Ovary (tissue), 7 donors: ENCODE measurements at regions not wholly inside any gene's neighbourhood (a gene's known extent, or its start where the extent isn't known, plus 50 kb on each side); places are given as distances from the start of the nearest gene placed in this dataset.

ENCODE experiments used
- DNase-seq, 5 donors: peaks; one replicate each; pipeline ENCODE4 v3.0.0-alpha.2; 2019 to 2020
- H3K27ac ChIP-seq, 2 donors: fragments of 200-600 bp; one replicate each; pipeline versions ENCODE4 v1.5.1 to v1.8.0; 2019 to 2022
- H3K27me3 ChIP-seq: fragments of 200-600 bp; one replicate; pipeline ENCODE4 v1.8.0; 2022
- H3K36me3 ChIP-seq: fragments of 200-600 bp; sonication (generic); one replicate; pipeline ENCODE4 v1.5.1; 2019
- H3K4me1 ChIP-seq: one replicate; pipeline ENCODE4 v1.8.1; 2013; ENCODE audit warnings: mild to moderate bottlenecking, moderate library complexity; ENCODE audit not compliant: insufficient read depth
- H3K4me3 ChIP-seq: fragments of 200-600 bp; sonication (generic); one replicate; pipeline ENCODE4 v1.5.1; 2017
- H3K9me3 ChIP-seq, 2 donors: fragments of 200-600 bp in 1 of 2; sonication (generic) in 1 of 2; one replicate each; pipeline versions ENCODE4 v1.5.1 to v1.8.1; 2013 to 2019; ENCODE audit warnings: mild to moderate bottlenecking in 1 of 2, moderate library complexity in 1 of 2
- EP300 ChIP-seq: sonication (generic); formaldehyde crosslinking; IDR thresholded peaks from one replicate; pipeline ENCODE4 v1.6.1; 2017; ENCODE audit warnings: antibody characterized with exemption
- POLR2A ChIP-seq: fragments of 450-650 bp; IDR thresholded peaks from one replicate; pipeline ENCODE4 v1.6.1; 2017; ENCODE audit warnings: antibody characterized with exemption, mild to moderate bottlenecking, moderate library complexity
- WGBS, 3 donors: extraction: QIAGEN DNeasy Blood & Tissue Kit in 1 of 3; methylation state at CpG; one replicate each; pipeline versions ENCODE4 v1.1.5 to v1.1.7; 2013 to 2017; 5-methylcytosine and 5-hydroxymethylcytosine counted together
- intact Hi-C, 4 donors: fragments of 100-400 bp; cut with DNase I; formaldehyde crosslinking; loops; one replicate each; pipeline versions ENCODE4 v1.11.0 to v1.15.1; 2022 to 2023
- TF ChIP-seq, protein P1 (sequence below), 3 donors: fragments of 450-650 bp in 2 of 3; fragments of 200-600 bp in 1 of 3; IDR thresholded peaks; one replicate each; pipeline versions ENCODE4 v1.5.1 to v1.8.0; 2016 to 2022; ENCODE audit warnings: antibody characterized with exemption in 3 of 3, mild to moderate bottlenecking in 1 of 3
- donor health status: DM: no; HTN: no; CAD: no; lungs with moderate emphysema.
- donor health status: DM: no; HTN: no; CAD: no.
- donor health status: Bipolar disorder and iron deficiency.
- donor health status: DM: no; HTN: no; CAD: no.
- donor health status: DM: yes; HTN: yes; CAD: no.

DNA sequence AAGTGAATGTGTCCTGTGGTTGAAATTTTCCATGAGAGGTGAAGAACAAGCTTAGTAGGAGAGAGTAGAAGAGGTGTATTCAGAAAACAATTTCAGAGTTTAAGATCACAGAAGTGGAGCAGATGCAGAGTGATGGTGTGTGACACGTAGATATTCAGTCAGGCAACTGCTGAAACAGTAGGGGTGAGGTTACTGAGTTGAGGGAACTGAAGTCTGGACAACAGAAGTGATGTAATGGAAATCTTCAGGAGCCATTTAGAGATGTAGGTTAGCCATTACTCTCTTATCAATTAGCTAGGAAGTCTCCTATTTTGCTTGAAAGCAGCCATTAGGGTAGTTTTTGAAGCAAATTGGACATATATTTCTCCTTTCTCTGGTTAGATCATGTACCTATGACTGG is 584.4 kb downstream of the PKHD1 start:
- 50 to 62% (median 50%) methylated on average over 1 of the region's 1 CpG for WGBS, 3 donors
- Histone ChIP-seq H3K9me3 (no peaks in the 10 kb centered on the region), H3K4me1 (no peaks in the 10 kb centered on the region), H3K36me3 (no peaks in the 10 kb centered on the region), H3K27ac (no peak overlapping the region), H3K4me3 (no peak overlapping the region), H3K27me3 (no peaks in the 10 kb centered on the region)
- TF ChIP-seq POLR2A, result no peak
- no peak for TF ChIP-seq EP300
- DNase-seq, result no peak
- intact Hi-C loops, result no loop called here

DNA sequence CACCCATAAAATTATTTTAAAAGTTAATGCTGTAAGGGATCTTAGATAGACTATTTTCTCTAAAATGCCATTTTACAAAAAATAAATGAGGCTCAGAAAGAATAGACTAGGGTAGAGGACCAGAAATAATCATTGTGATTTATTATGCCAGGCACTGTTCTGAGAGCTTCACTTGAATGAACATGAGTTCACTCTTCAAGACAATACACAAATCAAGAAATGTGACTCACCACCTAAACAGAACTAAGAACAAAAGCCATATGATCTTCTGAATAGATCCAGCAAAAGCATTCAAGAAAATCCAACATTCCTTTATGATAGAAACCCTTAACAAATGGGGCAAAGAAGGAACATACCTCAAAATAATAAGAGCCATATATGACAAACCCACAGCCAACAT is 582.0 kb downstream of the PKHD1 start:
- no peak overlapping the region for H3K4me3 ChIP-seq
- no peaks in the 10 kb centered on the region for H3K9me3 ChIP-seq
- DNase-seq, result no peak
- H3K4me1 ChIP-seq, result no peaks in the 10 kb centered on the region
- no peaks in the 10 kb centered on the region for H3K27me3 ChIP-seq
- intact Hi-C loops, result no loop called here
- no peaks in the 10 kb centered on the region for H3K36me3 ChIP-seq
- no peak overlapping the region for H3K27ac ChIP-seq
- TF ChIP-seq EP300, result no peak

GRCh38 chr6:51509597-51509996 is 577.8 kb downstream of the PKHD1 start:
- no peak overlapping the region for H3K27ac ChIP-seq
- H3K36me3 ChIP-seq, result no peaks in the 10 kb centered on the region
- DNase-seq, result no peak
- H3K4me3 ChIP-seq, result no peak overlapping the region
- H3K27me3 ChIP-seq, result no peaks in the 10 kb centered on the region
- WGBS, 3 donors, result 79 to 85% (median 83%) methylated on average over 5 of the region's 5 CpGs
- H3K4me1 ChIP-seq, result no peaks in the 10 kb centered on the region
- H3K9me3 ChIP-seq, result no peaks in the 10 kb centered on the region
- intact Hi-C loops, result no loop called here
- no peak for TF ChIP-seq EP300
- no peak for TF ChIP-seq POLR2A
- TF ChIP-seq, protein P1, sequence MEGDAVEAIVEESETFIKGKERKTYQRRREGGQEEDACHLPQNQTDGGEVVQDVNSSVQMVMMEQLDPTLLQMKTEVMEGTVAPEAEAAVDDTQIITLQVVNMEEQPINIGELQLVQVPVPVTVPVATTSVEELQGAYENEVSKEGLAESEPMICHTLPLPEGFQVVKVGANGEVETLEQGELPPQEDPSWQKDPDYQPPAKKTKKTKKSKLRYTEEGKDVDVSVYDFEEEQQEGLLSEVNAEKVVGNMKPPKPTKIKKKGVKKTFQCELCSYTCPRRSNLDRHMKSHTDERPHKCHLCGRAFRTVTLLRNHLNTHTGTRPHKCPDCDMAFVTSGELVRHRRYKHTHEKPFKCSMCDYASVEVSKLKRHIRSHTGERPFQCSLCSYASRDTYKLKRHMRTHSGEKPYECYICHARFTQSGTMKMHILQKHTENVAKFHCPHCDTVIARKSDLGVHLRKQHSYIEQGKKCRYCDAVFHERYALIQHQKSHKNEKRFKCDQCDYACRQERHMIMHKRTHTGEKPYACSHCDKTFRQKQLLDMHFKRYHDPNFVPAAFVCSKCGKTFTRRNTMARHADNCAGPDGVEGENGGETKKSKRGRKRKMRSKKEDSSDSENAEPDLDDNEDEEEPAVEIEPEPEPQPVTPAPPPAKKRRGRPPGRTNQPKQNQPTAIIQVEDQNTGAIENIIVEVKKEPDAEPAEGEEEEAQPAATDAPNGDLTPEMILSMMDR (IDR thresholded peaks at IDR 0.05), result no peak

- Histone ChIP-seq H3K4me1 (no peaks in the 10 kb centered on the region), H3K9me3 (no peaks in the 10 kb centered on the region), H3K27me3 (no peaks in the 10 kb centered on the region), H3K36me3 (no peaks in the 10 kb centered on the region), H3K27ac (no peak overlapping the region), H3K4me3 (no peak overlapping the region)
- DNase-seq, result no peak
- TF ChIP-seq, protein P1 (IDR thresholded peaks at IDR 0.05), result no peak
- TF ChIP-seq EP300 (no peak), POLR2A (no peak)
- intact Hi-C loops, result no loop called here
Observed at GRCh38 chr6:51511081-51511480, 576.3 kb downstream of the PKHD1 start.

DNA sequence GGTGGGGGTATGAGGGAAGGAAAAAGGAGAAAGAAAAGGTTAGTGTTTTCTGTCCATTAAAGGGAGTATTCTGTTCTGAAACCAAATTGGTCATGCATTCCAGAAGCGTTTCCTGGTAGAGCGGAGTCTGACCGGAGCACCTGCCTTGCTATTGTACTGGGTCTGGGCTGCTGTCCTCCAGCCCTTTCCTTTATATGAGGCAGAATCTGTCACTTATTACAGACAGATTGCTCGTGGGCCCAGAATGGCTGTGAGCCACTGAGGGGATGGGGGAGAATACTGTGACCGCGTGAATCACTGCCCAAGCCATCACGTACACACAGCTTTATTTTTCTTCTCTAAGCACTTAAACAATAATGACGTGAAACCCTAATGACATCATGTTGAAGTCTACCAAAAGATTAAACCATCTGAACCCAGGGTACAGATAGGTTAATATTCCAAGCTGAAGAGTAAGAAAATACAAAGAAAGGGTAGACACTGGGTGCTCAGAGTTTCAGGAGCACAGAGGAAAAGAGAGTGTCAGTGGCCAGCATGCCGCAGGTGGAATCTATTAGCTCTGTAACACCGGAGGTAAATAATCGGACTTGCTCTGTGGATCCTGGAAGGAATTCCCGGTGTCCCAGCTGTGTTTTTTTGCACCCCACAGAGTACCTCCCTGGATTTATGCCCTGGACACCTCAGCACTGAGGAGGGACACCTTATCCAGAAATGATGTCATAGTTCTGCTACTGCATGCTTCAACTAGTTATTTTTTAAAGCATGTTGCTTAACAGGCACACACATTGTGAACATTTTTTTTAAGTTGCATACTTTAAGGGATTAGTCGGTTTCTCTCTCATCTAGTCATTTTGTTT is 573.3 kb downstream of the PKHD1 start:
- WGBS, 3 donors, result 48 to 55% (median 53%) methylated on average over 13 of the region's 13 CpGs
- TF ChIP-seq EP300, result no peak
- TF ChIP-seq, protein P1 (IDR thresholded peaks at IDR 0.05), result no peak
- TF ChIP-seq POLR2A, result no peak
- intact Hi-C loops, result no loop called here
- Histone ChIP-seq H3K4me1 (no peaks in the 10 kb centered on the region), H3K27ac (no peak overlapping the region), H3K4me3 (no peak overlapping the region), H3K36me3 (no peaks in the 10 kb centered on the region), H3K27me3 (no peaks in the 10 kb centered on the region), H3K9me3 (no peaks in the 10 kb centered on the region)
- DNase-seq, result no peak
